ENCODE measurements at regions not wholly inside any gene's neighbourhood (a gene's known extent, or its start where the extent isn't known, plus 50 kb on each side); places are given as distances from the start of the nearest gene placed in this dataset.

DNA sequence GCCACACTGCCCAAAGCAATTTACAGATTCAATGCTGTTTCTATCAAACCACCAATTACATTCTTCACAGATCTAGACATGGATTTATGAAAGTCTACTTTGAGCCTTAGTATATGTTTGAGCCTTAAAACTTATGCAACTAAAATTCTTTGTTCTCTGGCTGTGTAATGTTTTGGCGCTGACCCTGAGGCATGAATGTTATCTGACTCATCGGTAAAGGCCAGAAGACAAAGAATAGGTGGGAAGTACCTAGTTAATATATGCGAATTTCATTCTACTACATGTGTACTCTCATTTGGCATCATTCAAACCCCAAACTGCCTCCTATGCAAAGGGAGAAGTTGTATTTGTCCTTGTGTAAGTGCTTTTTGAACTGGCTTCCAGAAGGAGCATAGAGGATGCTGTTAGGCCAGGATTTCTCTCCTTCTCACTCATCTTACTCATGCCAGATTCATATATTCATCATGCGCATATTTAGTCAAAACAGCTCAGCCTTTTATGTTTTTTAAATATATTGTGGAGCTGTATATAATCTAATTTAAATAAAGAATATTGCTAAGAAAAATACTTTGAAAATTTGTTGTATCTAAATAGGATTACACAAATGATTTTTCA is 204.2 kb downstream of the NFKBIZ start:
- TF ChIP-seq, protein P1, sequence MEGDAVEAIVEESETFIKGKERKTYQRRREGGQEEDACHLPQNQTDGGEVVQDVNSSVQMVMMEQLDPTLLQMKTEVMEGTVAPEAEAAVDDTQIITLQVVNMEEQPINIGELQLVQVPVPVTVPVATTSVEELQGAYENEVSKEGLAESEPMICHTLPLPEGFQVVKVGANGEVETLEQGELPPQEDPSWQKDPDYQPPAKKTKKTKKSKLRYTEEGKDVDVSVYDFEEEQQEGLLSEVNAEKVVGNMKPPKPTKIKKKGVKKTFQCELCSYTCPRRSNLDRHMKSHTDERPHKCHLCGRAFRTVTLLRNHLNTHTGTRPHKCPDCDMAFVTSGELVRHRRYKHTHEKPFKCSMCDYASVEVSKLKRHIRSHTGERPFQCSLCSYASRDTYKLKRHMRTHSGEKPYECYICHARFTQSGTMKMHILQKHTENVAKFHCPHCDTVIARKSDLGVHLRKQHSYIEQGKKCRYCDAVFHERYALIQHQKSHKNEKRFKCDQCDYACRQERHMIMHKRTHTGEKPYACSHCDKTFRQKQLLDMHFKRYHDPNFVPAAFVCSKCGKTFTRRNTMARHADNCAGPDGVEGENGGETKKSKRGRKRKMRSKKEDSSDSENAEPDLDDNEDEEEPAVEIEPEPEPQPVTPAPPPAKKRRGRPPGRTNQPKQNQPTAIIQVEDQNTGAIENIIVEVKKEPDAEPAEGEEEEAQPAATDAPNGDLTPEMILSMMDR (IDR thresholded peaks at IDR 0.05 in 2 of 3, conservative IDR thresholded peaks at IDR 0.05 in 1 of 3; ENCODE audit: borderline replicate concordance in 1 of 3, insufficient read depth in 1 of 3, low read depth in 2 of 3, low read length in 2 of 3) = no peak
- no peak for TF ChIP-seq JUND (IDR thresholded peaks at IDR 0.05)

All from HCT116 (cell line).